Heart right ventricle (tissue), 16 donors: ENCODE measurements at regions not wholly inside any gene's neighbourhood (a gene's known extent, or its start where the extent isn't known, plus 50 kb on each side); places are given as distances from the start of the nearest gene placed in this dataset.

Experiments used
- ATAC-seq, 8 donors: fragments of 200-7000 bp; cut with Tn5 transposase; one replicate each; pipeline ENCODE4 v1.9.1; 2020; ENCODE audit warnings: mild to moderate bottlenecking in 8 of 8, moderate library complexity in 8 of 8, moderate number of reproducible peaks in 1 of 8
- DNase-seq, 2 donors: peaks; one replicate each; pipeline ENCODE4 v3.0.0-alpha.2; 2020
- H3K27ac ChIP-seq, 10 donors: fragments of 200-600 bp; sonication (generic) in 2 of 10; one replicate each; pipeline versions ENCODE4 v1.5.0 to v1.8.0; 2020 to 2022; ENCODE audit warnings: mild to moderate bottlenecking in 3 of 10
- H3K27me3 ChIP-seq, 7 donors: fragments of 200-600 bp; one replicate each; pipeline ENCODE4 v1.8.0; 2021 to 2022; ENCODE audit warnings: mild to moderate bottlenecking in 2 of 7
- H3K36me3 ChIP-seq, 9 donors: fragments of 200-600 bp; sonication (generic) in 1 of 9; one replicate each; pipeline versions ENCODE4 v1.5.0 to v1.8.0; 2020 to 2022; ENCODE audit warnings: mild to moderate bottlenecking in 2 of 9
- H3K4me1 ChIP-seq, 9 donors: fragments of 200-600 bp; sonication (generic) in 1 of 9; one replicate each; pipeline versions ENCODE4 v1.5.0 to v1.8.0; 2020 to 2022; ENCODE audit warnings: mild to moderate bottlenecking in 4 of 9
- H3K4me3 ChIP-seq, 10 donors: fragments of 200-600 bp; sonication (generic) in 2 of 10; one replicate each; pipeline versions ENCODE4 v1.5.0 to v1.8.0; 2020 to 2022; ENCODE audit warnings: mild to moderate bottlenecking in 7 of 10, moderate library complexity in 2 of 10
- H3K9me3 ChIP-seq, 11 donors: fragments of 200-600 bp in 10 of 11; sonication (generic) in 2 of 11; one replicate each; pipeline versions ENCODE4 v1.5.0 to v1.8.0; 2013 to 2022; ENCODE audit warnings: mild to moderate bottlenecking in 2 of 11, control low read depth in 1 of 11, moderate library complexity in 1 of 11
- WGBS, 2 donors: extraction: QIAGEN DNeasy Blood & Tissue Kit; methylation state at CpG; one replicate each; pipeline ENCODE4 v1.1.7; 2013; ENCODE audit warnings: inconsistent platforms in 1 of 2; 5-methylcytosine and 5-hydroxymethylcytosine counted together
- intact Hi-C, 10 donors: fragments of 100-400 bp; cut with DNase I; formaldehyde crosslinking; loops; one replicate each; pipeline versions ENCODE4 v1.11.1 to v1.14.2; 2022
- TF ChIP-seq, protein P1 (sequence below), 9 donors: fragments of 200-600 bp; sonication (generic) in 2 of 9; IDR thresholded peaks; one replicate each; pipeline versions ENCODE4 v1.5.0 to v1.8.0; 2021 to 2022; ENCODE audit warnings: antibody characterized with exemption in 9 of 9, mild to moderate bottlenecking in 5 of 9, moderate library complexity in 1 of 9
- donor health status: Arrhythmogenic right ventricular cardiomyopathy.
- donor health status: ischemic (EF 13 %, LVEDD 7.1; RV severe dilation, severe dysfunction).
- donor health status: healthy with polysubstance abuse.
- donor health status: DM: no; HTN: yes; CAD: no.
- donor health status: DM: no; HTN: no; CAD: no.
- donor health status: ischemic (EF 25% LVEDD 6.9; RV normal size, moderate dysfunction).
- donor health status: ischemic (EF 25% LVEDD 5.7; RV mildly dilated, moderate dysfunction).
- donor health status: healthy.
- donor health status: DM: yes; HTN: yes; CAD: no.
- donor health status: Ischemic cardiomyopathy.
- donor health status: ischemic (EF 35%, LVEDD 5.7; RV mildly dilated, moderate dysfunction).
- donor health status: nonischemic (EF 11% LVEDD 7.7; RV severe dilation, severe dysfunction).
- donor health status: DM: yes; HTN: yes; CAD: no.
- donor health status: PGD.
- donor health status: ischemic (EF 29% LVEDD 5.4; RV normal size, mild dysfunction).
- donor health status: nonischemic (EF 23%, LVEDD 6.1; RV moderate dilation, normal function).

DNA sequence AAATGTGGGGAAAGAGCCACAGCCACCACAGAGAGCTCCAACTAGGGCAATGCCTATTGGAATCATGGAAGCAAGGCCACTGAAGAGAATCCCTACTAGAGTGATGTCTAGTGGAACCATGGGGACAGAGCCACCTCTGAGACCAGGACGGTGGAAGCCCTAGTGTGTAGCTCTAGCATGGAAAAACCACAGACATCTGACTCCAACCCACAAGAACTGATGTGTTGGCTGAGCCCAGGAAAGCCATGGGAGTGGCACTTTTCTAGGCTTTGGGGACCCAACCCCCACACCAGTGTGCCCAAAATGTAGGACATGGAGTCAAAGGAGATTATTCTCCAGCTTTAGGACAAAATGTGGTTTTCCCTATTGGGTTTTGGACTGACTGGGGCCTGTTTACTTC, 721.9 kb downstream of the BRINP1 start:
- Histone ChIP-seq H3K27ac (no peak overlapping the region), H3K4me3 (no peak overlapping the region), H3K27me3 (no peaks in the 10 kb centered on the region), H3K9me3 (peaks cover 0 to 21% (median 3%) of the 10 kb centered on the region in 11 donors), H3K36me3 (no peaks in the 10 kb centered on the region), H3K4me1 (no peaks in the 10 kb centered on the region)
- WGBS, 2 donors: 41 to 83% methylated on average over 1 of the region's 1 CpG
- TF ChIP-seq, protein P1, sequence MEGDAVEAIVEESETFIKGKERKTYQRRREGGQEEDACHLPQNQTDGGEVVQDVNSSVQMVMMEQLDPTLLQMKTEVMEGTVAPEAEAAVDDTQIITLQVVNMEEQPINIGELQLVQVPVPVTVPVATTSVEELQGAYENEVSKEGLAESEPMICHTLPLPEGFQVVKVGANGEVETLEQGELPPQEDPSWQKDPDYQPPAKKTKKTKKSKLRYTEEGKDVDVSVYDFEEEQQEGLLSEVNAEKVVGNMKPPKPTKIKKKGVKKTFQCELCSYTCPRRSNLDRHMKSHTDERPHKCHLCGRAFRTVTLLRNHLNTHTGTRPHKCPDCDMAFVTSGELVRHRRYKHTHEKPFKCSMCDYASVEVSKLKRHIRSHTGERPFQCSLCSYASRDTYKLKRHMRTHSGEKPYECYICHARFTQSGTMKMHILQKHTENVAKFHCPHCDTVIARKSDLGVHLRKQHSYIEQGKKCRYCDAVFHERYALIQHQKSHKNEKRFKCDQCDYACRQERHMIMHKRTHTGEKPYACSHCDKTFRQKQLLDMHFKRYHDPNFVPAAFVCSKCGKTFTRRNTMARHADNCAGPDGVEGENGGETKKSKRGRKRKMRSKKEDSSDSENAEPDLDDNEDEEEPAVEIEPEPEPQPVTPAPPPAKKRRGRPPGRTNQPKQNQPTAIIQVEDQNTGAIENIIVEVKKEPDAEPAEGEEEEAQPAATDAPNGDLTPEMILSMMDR (IDR thresholded peaks at IDR 0.05): no peak
- intact Hi-C loops: no loop called here
- ATAC-seq: no peak
- DNase-seq: no peak

DNA sequence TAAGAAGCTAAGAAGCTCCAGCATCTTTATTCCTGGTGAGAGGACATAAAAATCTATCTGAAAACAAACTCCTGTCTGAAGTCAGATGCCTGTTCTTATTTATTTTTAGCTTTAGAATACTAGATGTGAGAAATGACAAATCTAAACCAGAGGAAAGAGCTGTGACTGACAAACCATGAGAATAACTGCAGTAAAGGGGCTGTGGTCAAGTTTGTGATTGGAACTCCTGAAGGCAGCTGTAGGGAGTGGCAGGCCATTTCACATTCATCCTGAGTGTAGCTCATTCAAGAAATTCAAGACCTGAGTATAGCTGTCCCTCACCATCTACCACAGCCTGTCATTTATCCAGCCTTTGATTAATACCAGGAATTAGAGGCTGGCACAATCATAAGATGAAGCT, 718.8 kb downstream of the BRINP1 start:
- H3K27me3 ChIP-seq: no peaks in the 10 kb centered on the region
- H3K4me3 ChIP-seq: no peak overlapping the region
- no peaks in the 10 kb centered on the region for H3K36me3 ChIP-seq
- H3K4me1 ChIP-seq: no peaks in the 10 kb centered on the region
- intact Hi-C loops: no loop called here
- peaks cover 0 to 20% (median 3%) of the 10 kb centered on the region in 11 donors for H3K9me3 ChIP-seq
- DNase-seq: no peak
- TF ChIP-seq, protein P1 (IDR thresholded peaks at IDR 0.05): no peak
- ATAC-seq: no peak
- H3K27ac ChIP-seq: no peak overlapping the region

DNA sequence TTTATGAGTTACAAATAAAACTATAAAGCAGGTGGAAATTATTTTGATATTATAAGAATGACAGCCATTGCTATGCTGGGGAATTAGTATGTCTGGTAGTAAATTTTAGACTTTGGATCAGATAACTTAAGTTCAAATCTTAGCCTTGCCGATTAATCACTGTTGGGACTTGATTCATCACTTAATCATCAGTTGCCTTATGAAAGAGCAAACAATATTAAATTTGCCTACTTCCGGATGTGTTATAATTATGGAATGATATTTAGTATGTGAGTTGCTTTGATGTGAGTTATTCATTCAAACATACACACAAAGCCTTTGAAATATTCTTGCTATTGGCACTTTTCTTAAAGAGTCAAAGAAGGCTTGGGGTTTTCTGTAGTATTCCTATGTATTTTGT, 717.7 kb downstream of the BRINP1 start:
- H3K27ac ChIP-seq: no peak overlapping the region
- no peaks in the 10 kb centered on the region for H3K36me3 ChIP-seq
- no peak for DNase-seq
- TF ChIP-seq, protein P1 (IDR thresholded peaks at IDR 0.05): no peak
- ATAC-seq: no peak
- no peak overlapping the region for H3K4me3 ChIP-seq
- 68 to 86% methylated on average over 2 of the region's 2 CpGs for WGBS, 2 donors
- no peaks in the 10 kb centered on the region for H3K4me1 ChIP-seq
- peaks cover 0 to 9% (median 0%) of the 10 kb centered on the region in 11 donors for H3K9me3 ChIP-seq
- no peaks in the 10 kb centered on the region for H3K27me3 ChIP-seq
- intact Hi-C loops: no loop called here

DNA sequence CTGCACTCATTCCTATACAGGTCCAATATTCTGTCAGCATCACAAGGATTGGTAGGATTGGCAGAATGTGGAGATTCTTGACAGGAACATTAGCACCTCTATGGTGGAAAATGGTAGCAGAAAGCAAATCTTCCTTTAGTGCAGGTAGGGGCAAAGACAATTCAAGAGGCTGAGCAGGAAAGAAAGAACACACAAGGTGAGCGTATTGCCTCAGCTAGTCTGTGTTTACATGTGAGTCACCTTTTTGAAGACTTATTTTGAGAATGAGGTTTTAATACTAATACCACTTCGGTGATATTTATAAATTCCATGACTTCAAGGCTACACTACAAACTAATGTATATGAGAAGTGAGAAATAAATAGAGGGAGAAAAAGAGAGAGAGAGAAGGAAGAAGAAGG, 717.0 kb downstream of the BRINP1 start:
- ATAC-seq (no peak), DNase-seq (no peak)
- H3K4me1 ChIP-seq: no peaks in the 10 kb centered on the region
- intact Hi-C loops: no loop called here
- H3K4me3 ChIP-seq: no peak overlapping the region
- no peak overlapping the region for H3K27ac ChIP-seq
- no peaks in the 10 kb centered on the region for H3K36me3 ChIP-seq
- H3K9me3 ChIP-seq: peaks cover 0 to 1% (median 0%) of the 10 kb centered on the region in 11 donors
- 82 to 90% methylated on average over 2 of the region's 2 CpGs for WGBS, 2 donors
- TF ChIP-seq, protein P1 (IDR thresholded peaks at IDR 0.05): no peak
- no peaks in the 10 kb centered on the region for H3K27me3 ChIP-seq

DNA sequence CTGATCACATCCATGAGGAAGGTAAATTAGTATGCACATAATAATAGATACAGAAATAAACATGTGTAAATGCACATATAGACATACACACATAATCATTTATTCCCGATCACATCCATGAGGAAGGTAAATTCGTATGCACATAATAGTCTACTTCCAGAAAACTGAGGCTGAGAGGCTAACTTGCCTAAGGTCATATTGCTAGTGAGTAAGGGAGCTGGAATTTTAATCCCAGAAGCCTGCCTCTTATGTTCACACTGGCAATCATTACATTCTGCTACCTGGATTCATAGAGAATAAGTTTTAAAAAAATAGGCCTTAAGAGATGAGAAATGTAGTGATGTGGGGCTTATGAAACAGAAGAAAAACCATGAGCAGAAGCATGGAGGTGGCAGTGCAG, 716.3 kb downstream of the BRINP1 start:
- intact Hi-C loops: no loop called here
- no peaks in the 10 kb centered on the region for H3K9me3 ChIP-seq
- WGBS, 2 donors: 83 to 86% methylated on average over 2 of the region's 2 CpGs

More for the DNA sequence above, 716.3 kb downstream of the BRINP1 start:
- Histone ChIP-seq H3K27ac (no peak overlapping the region), H3K4me3 (no peak overlapping the region), H3K27me3 (no peaks in the 10 kb centered on the region), H3K36me3 (no peaks in the 10 kb centered on the region), H3K4me1 (no peaks in the 10 kb centered on the region)
- TF ChIP-seq, protein P1 (IDR thresholded peaks at IDR 0.05): no peak
- DNase-seq: no peak
- ATAC-seq: no peak
